GM18873 (cell line): ENCODE measurements at regions not wholly inside any gene's neighbourhood (a gene's known extent, or its start where the extent isn't known, plus 50 kb on each side); places are given as distances from the start of the nearest gene placed in this dataset.

Experiments
- ATAC-seq: cut with Tn5 transposase; IDR thresholded peaks from one replicate; pipeline ENCODE4 v1.9.1; 2021; ENCODE audit warnings: mild to moderate bottlenecking, moderate library complexity, moderate number of reproducible peaks; ENCODE audit not compliant: unreplicated experiment, low FRiP score

GRCh38 chr10:90560331-90560730, 297.5 kb downstream of the HTR7 start:
- no peak for ATAC-seq

GRCh38 chr10:90561666-90562065, 296.2 kb downstream of the HTR7 start:
- ATAC-seq, result no peak

- ATAC-seq, result no peak
Measured at GRCh38 chr10:90571481-90572258, 286.2 kb downstream of the HTR7 start.

GRCh38 chr10:90575125-90575524, 282.7 kb downstream of the HTR7 start:
- no peak for ATAC-seq

GRCh38 chr10:90577569-90577968, 280.3 kb downstream of the HTR7 start:
- no peak for ATAC-seq

- no peak for ATAC-seq
Measured at GRCh38 chr10:90579602-90580242, 278.1 kb downstream of the HTR7 start.

GRCh38 chr10:90583416-90583815, 274.4 kb downstream of the HTR7 start:
- ATAC-seq, result no peak

GRCh38 chr10:90587081-90587491, 270.8 kb downstream of the HTR7 start:
- ATAC-seq, result no peak

- no peak for ATAC-seq
Measured at GRCh38 chr10:90587561-90587960, 270.3 kb downstream of the HTR7 start.

- ATAC-seq, result no peak
Measured at GRCh38 chr10:90588222-90588621, 269.6 kb downstream of the HTR7 start.

- no peak for ATAC-seq
Measured at GRCh38 chr10:90589825-90590224, 268.0 kb downstream of the HTR7 start.

GRCh38 chr10:90591629-90592028, 266.2 kb downstream of the HTR7 start:
- ATAC-seq, result no peak

- ATAC-seq, result no peak
Measured at GRCh38 chr10:90592638-90593302, 265.1 kb downstream of the HTR7 start.

GRCh38 chr10:90598513-90598912, 259.3 kb downstream of the HTR7 start:
- no peak for ATAC-seq

- no peak for ATAC-seq
Measured at GRCh38 chr10:90602862-90603610, 254.8 kb downstream of the HTR7 start.

- no peak for ATAC-seq
Measured at GRCh38 chr10:90604636-90605035, 253.2 kb downstream of the HTR7 start.

GRCh38 chr10:90605506-90605905, 252.3 kb downstream of the HTR7 start:
- no peak for ATAC-seq

- no peak for ATAC-seq
Measured at GRCh38 chr10:90612276-90612675, 245.6 kb downstream of the HTR7 start.

- no peak for ATAC-seq
Measured at GRCh38 chr10:90614631-90615030, 243.2 kb downstream of the HTR7 start.

GRCh38 chr10:90621577-90621976, 236.3 kb downstream of the HTR7 start:
- no peak for ATAC-seq
